Right lobe of liver (tissue), 6 donors: ENCODE measurements at regions not wholly inside any gene's neighbourhood (a gene's known extent, or its start where the extent isn't known, plus 50 kb on each side); places are given as distances from the start of the nearest gene placed in this dataset.

Experiments
- ATAC-seq, 4 donors: fragments of 200-7000 bp; cut with Tn5 transposase; one replicate each; pipeline ENCODE4 v1.9.1; 2020; ENCODE audit warnings: mild to moderate bottlenecking in 4 of 4, moderate library complexity in 4 of 4
- DNase-seq, 3 donors: peaks; one replicate each; pipeline ENCODE4 v3.0.0-alpha.2; 2020
- H3K27ac ChIP-seq, 3 donors: fragments of 200-600 bp; one replicate each; pipeline ENCODE4 v1.8.0; 2022
- H3K27me3 ChIP-seq, 2 donors: fragments of 200-600 bp; one replicate each; pipeline ENCODE4 v1.8.0; 2022
- H3K36me3 ChIP-seq, 4 donors: fragments of 200-600 bp; sonication (generic) in 1 of 4; one replicate each; pipeline versions ENCODE4 v1.5.1 to v1.8.0; 2017 to 2022; ENCODE audit warnings: control low read depth in 1 of 4
- H3K4me1 ChIP-seq, 4 donors: fragments of 200-600 bp; sonication (generic) in 1 of 4; one replicate each; pipeline versions ENCODE4 v1.5.1 to v1.8.0; 2017 to 2022; ENCODE audit warnings: control low read depth in 1 of 4
- H3K4me3 ChIP-seq, 3 donors: fragments of 200-600 bp; one replicate each; pipeline ENCODE4 v1.8.0; 2022
- H3K9me3 ChIP-seq, 4 donors: fragments of 200-600 bp; sonication (generic) in 1 of 4; one replicate each; pipeline versions ENCODE4 v1.5.1 to v1.8.0; 2017 to 2022; ENCODE audit warnings: control low read depth in 1 of 4
- POLR2A ChIP-seq: fragments of 450-650 bp; IDR thresholded peaks from one replicate; pipeline ENCODE4 v1.6.1; 2017; ENCODE audit warnings: antibody characterized with exemption, mild to moderate bottlenecking
- WGBS: methylation state at CpG from one replicate; pipeline ENCODE4 v1.1.6; 2018; ENCODE audit warnings: low coverage, low lambda C conversion rate; ENCODE audit not compliant: insufficient coverage; ENCODE audit errors: missing lambda C conversion rate; 5-methylcytosine and 5-hydroxymethylcytosine counted together
- intact Hi-C, 2 donors: fragments of 100-400 bp; cut with DNase I; formaldehyde crosslinking; loops; one replicate each; pipeline versions ENCODE4 v1.11.2 to v1.14.1; 2022
- TF ChIP-seq, protein P1 (sequence below), 4 donors: fragments of 200-600 bp in 3 of 4; fragments of 450-650 bp in 1 of 4; IDR thresholded peaks; one replicate each; pipeline versions ENCODE4 v1.5.1 to v1.8.0; 2016 to 2022; ENCODE audit warnings: antibody characterized with exemption in 4 of 4, mild to moderate bottlenecking in 2 of 4
- donor health status: DM: no; HTN: yes; CAD: no.
- donor health status: DM: no; HTN: no; CAD: no.
- donor health status: DM: no; HTN: no; CAD: no.
- donor health status: DM: no; HTN: yes; CAD: no.
- donor health status: DM: no; HTN: yes; CAD: no.

DNA sequence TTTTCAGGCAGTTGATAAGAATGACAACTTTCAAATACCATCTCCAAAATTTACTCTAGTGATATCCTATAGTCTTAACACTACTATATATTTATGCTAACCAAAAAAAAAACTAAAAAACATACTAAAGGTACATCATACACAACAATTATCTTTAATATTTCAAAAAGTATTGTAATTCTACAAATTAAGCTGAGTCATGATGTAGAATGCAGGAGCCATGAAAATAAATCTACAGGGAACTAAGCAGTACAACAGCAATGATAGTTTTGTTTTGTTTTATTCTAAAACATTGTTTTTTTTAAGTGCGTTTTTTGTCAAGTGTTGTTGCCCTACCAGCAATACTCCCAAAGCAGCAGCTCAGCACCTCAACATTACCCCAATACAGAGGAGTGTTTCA lies 314.3 kb downstream of the FSIP2 start:
- Histone ChIP-seq H3K27me3 (no peaks in the 10 kb centered on the region), H3K9me3 (no peaks in the 10 kb centered on the region), H3K4me1 (no peaks in the 10 kb centered on the region), H3K27ac (no peak overlapping the region), H3K4me3 (no peak overlapping the region), H3K36me3 (no peaks in the 10 kb centered on the region)
- intact Hi-C loops = no loop called here
- no peak for DNase-seq
- no peak for ATAC-seq
- 80% methylated on average over 1 of the region's 1 CpG for WGBS
- no peak for TF ChIP-seq POLR2A
- TF ChIP-seq, protein P1, sequence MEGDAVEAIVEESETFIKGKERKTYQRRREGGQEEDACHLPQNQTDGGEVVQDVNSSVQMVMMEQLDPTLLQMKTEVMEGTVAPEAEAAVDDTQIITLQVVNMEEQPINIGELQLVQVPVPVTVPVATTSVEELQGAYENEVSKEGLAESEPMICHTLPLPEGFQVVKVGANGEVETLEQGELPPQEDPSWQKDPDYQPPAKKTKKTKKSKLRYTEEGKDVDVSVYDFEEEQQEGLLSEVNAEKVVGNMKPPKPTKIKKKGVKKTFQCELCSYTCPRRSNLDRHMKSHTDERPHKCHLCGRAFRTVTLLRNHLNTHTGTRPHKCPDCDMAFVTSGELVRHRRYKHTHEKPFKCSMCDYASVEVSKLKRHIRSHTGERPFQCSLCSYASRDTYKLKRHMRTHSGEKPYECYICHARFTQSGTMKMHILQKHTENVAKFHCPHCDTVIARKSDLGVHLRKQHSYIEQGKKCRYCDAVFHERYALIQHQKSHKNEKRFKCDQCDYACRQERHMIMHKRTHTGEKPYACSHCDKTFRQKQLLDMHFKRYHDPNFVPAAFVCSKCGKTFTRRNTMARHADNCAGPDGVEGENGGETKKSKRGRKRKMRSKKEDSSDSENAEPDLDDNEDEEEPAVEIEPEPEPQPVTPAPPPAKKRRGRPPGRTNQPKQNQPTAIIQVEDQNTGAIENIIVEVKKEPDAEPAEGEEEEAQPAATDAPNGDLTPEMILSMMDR (IDR thresholded peaks at IDR 0.05) = no peak

DNA sequence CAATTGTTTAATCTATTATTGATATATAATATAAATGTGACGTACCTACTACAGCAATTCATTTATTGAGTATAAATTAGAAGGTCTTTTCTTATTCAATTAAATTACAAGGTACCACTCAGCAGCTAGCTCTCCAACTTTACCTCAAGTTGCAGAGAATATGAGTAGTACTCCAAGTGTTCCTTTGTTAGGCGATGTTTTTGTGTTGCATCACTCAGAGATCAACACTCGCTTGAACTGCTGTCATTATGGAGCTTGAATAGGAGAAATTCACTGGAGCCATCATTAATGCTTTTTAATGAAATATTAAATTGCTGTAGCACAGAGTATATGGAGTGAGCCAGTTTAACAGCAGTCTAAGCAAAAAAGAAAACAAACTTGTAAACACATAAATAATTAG lies 320.0 kb downstream of the FSIP2 start:
- TF ChIP-seq, protein P1 (IDR thresholded peaks at IDR 0.05) = no peak
- no peak for TF ChIP-seq POLR2A
- Histone ChIP-seq H3K27me3 (no peaks in the 10 kb centered on the region), H3K9me3 (no peaks in the 10 kb centered on the region), H3K4me1 (peaks cover 0 to 7% (median 1%) of the 10 kb centered on the region in 4 donors), H3K27ac (no peak overlapping the region), H3K4me3 (no peak overlapping the region), H3K36me3 (no peaks in the 10 kb centered on the region)
- ATAC-seq (peak in 1 of 4 donors; percentile 42), DNase-seq (no peak)
- 78% methylated on average over 3 of the region's 3 CpGs for WGBS
- intact Hi-C loops = no loop called here

DNA sequence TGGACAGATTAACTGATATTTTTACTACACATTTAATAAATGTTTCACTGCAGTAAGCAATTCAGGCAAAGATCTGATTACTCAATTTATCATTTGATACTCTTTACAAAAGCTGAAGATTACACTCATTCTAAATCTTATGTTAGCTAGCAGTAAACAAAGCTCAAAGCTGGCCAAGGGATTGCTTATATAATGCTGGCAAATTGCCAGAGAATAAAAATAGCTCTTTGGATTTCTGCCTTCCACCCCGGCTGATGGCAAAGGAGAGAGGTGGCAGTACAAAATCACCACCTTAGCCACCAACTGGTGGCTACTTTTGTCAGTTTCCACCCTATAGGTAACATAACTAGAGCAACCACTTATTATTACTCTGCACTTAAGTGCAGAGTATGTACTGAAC lies 320.5 kb downstream of the FSIP2 start:
- Histone ChIP-seq H3K4me1 (peaks cover 0 to 7% (median 1%) of the 10 kb centered on the region in 4 donors), H3K27me3 (no peaks in the 10 kb centered on the region), H3K36me3 (no peaks in the 10 kb centered on the region), H3K9me3 (no peaks in the 10 kb centered on the region), H3K27ac (no peak overlapping the region), H3K4me3 (no peak overlapping the region)
- no peak for TF ChIP-seq POLR2A
- TF ChIP-seq, protein P1 (IDR thresholded peaks at IDR 0.05) = no peak
- ATAC-seq (peak; percentile 63 to 90 (median 74)), DNase-seq (no peak)
- intact Hi-C loops = no loop called here
- 6% methylated on average over 1 of the region's 1 CpG for WGBS

DNA sequence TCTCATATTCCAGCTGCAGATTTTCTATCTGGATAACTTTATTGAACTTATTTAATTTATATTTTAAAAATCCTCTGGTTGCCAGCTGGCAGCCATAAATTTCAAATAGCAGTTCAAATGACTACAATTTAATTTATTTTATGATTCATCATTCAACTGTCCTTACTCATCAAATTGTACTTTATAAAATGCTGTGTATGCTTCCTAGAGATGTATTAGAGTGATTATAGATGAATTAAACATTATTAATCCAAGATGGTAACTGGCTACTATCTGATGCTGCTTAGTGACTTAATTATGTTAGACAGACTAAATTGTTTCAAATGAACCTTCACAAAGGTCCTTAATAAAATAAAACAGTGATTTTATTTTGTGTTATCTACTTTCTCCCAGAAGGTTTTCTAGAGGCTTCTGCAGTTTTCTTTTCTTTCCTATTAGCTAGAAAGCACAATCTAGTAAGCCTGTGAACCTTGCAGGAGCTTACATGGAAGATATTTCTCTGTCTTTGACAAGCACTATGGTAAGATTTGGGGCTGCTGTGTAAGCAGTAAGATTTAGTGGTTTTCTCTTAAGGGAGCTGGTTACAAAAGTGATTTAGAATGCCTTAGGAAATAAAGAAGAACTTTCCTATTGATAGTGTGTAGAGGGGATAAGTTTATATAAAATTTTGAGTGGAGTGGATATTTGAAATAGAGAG lies 322.3 kb downstream of the FSIP2 start:
- Histone ChIP-seq H3K36me3 (no peaks in the 10 kb centered on the region), H3K4me1 (peaks cover 0 to 7% (median 1%) of the 10 kb centered on the region in 4 donors), H3K9me3 (no peaks in the 10 kb centered on the region), H3K27ac (no peak overlapping the region), H3K27me3 (no peaks in the 10 kb centered on the region), H3K4me3 (no peak overlapping the region)
- TF ChIP-seq POLR2A = no peak
- TF ChIP-seq, protein P1 (IDR thresholded peaks at IDR 0.05) = no peak
- no peak for DNase-seq
- no peak for ATAC-seq
- intact Hi-C loops = no loop called here

DNA sequence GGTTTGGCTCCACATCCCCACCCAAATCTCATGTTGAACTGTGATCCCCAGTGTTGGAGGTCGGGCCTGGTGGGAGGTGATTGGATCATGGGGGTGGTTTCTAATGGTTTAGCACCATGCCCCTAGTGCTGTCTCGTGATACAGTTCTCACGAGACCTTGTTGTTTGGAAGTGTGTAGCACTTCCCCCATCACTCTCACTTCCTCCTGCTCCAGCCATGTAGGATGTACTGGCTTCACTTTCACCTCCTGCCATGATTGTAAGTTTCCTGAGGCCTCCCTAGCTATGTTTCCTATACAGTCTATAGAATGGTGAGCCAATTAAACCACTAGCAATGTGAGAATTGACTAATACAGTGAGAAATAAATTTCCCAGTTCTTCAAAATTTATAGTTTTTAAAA lies 325.9 kb downstream of the FSIP2 start:
- WGBS = 58% methylated on average over 3 of the region's 3 CpGs
- ATAC-seq = no peak
- Histone ChIP-seq H3K27me3 (no peaks in the 10 kb centered on the region), H3K36me3 (no peaks in the 10 kb centered on the region), H3K27ac (no peak overlapping the region), H3K9me3 (no peaks in the 10 kb centered on the region), H3K4me3 (no peak overlapping the region), H3K4me1 (no peaks in the 10 kb centered on the region)
- no peak for DNase-seq
- TF ChIP-seq, protein P1 (IDR thresholded peaks at IDR 0.05) = no peak
- TF ChIP-seq POLR2A = no peak
- intact Hi-C loops = no loop called here
